ENCODE measurements at regions not wholly inside any gene's neighbourhood (a gene's known extent, or its start where the extent isn't known, plus 50 kb on each side); places are given as distances from the start of the nearest gene placed in this dataset.

DNA sequence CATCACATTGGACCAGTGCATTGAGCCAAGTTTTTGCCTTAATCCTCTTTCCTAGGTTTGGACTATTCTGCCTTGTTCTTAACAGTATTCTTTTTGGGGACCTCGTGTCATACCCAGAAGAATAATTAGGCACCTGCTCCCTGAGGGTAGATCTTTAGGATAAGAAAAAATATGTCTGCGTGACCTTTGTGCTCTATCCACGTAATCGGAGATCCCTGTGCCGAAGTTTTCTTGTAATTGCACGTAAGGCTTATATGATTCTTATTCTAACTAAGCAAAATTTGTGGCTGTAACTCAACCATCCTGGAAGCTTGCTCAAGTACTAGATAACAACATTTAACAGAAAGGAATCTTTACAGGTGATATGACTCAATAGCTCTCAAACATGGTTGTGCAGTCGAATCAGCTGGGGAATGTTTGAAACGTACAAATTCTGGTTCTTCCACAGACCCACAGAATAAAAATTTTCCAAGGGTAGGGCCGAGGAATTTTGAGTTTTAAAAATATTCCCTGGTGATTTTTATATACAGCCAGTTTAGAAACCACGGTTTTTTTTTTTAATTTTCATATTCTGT is 344.3 kb downstream of the GBA3 start:
- Histone ChIP-seq H3K4me1 (no peaks in the 10 kb centered on the region), H3K27me3 (no peaks in the 10 kb centered on the region), H3K4me3 (no peak overlapping the region), H3K36me3 (no peaks in the 10 kb centered on the region), H3K9me3 (no peaks in the 10 kb centered on the region), H3K27ac (no peak overlapping the region)
- TF ChIP-seq, protein P1, sequence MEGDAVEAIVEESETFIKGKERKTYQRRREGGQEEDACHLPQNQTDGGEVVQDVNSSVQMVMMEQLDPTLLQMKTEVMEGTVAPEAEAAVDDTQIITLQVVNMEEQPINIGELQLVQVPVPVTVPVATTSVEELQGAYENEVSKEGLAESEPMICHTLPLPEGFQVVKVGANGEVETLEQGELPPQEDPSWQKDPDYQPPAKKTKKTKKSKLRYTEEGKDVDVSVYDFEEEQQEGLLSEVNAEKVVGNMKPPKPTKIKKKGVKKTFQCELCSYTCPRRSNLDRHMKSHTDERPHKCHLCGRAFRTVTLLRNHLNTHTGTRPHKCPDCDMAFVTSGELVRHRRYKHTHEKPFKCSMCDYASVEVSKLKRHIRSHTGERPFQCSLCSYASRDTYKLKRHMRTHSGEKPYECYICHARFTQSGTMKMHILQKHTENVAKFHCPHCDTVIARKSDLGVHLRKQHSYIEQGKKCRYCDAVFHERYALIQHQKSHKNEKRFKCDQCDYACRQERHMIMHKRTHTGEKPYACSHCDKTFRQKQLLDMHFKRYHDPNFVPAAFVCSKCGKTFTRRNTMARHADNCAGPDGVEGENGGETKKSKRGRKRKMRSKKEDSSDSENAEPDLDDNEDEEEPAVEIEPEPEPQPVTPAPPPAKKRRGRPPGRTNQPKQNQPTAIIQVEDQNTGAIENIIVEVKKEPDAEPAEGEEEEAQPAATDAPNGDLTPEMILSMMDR (IDR thresholded peaks at IDR 0.05), result no peak
- DNase-seq (ENCODE audit: low spot score in 2 of 2), result no peak
- intact Hi-C loops (cut with DNase I), result no loop called here

DNA sequence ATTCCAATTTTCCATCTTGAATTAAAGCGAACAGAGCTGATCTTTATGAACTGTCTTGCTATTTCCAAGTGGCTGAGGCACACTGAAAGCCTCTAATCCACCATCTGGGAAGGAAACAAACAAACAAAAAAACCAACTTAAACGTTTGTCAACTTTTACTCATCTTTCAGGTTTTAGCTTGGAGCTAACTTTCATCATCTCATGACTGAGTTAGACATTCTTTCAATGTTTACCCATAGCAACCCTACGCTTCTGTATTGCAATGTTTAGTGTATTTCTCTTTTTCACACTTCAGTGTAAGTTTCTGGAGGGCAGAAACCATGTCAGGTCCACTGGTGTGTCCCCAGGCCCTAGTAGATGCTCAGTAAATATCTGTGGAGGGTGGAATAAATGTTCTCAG is 343.8 kb downstream of the GBA3 start:
- Histone ChIP-seq H3K4me1 (no peaks in the 10 kb centered on the region), H3K27ac (no peak overlapping the region), H3K36me3 (no peaks in the 10 kb centered on the region), H3K9me3 (no peaks in the 10 kb centered on the region), H3K27me3 (no peaks in the 10 kb centered on the region), H3K4me3 (no peak overlapping the region)
- TF ChIP-seq, protein P1 (IDR thresholded peaks at IDR 0.05), result no peak
- intact Hi-C loops (cut with DNase I), result no loop called here
- DNase-seq (ENCODE audit: low spot score in 2 of 2), result no peak

DNA sequence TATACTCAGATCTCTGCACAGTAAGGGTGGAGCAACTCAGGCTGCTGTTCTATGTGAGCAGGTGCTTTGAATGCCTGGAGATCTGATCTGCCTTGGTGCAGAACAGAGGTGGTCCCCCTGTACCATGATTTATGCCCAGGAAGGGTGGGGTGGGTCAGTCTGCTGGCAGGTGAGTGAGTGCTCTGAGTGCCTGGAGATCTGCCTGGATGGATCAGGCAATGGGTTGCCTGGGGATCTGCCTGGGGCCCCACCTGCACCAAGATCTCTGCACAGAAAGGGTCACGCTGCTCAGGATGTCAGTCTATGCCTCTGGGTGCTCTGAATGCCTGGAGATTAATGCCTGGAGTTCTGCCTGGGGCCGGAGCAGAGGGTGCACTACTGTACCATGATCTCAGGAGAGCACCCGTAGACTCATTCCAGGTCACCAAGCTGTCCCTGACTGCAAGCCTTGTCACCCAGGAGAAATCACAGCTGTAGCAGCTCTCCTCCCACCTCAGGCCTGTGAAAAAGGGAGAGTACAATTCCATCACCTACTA is 342.9 kb downstream of the GBA3 start:
- intact Hi-C loops (cut with DNase I), result no loop called here
- Histone ChIP-seq H3K4me1 (no peaks in the 10 kb centered on the region), H3K4me3 (no peak overlapping the region), H3K27me3 (no peaks in the 10 kb centered on the region), H3K9me3 (no peaks in the 10 kb centered on the region), H3K27ac (no peak overlapping the region), H3K36me3 (no peaks in the 10 kb centered on the region)
- no peak for DNase-seq (ENCODE audit: low spot score in 2 of 2)
- TF ChIP-seq, protein P1 (IDR thresholded peaks at IDR 0.05), result no peak

DNA sequence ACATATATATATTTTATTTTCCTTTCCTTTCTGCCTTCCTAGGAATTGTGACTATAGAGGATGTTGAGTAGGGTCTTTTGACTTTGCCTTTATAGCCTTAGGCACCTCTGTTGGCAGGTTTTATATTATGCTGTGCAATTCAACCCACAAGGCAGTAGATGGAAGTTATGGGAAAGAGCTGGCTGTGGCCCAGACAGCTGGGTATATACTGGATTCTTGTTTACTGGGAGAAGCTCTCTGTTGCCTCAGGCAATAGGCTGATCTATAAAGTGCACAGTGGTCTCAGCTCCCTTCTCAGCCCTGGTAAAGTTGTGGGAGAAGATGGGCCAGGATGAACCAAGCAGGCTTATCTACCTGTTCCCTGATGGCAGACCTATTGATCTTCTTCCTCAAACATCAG is 342.0 kb downstream of the GBA3 start:
- Histone ChIP-seq H3K4me1 (no peaks in the 10 kb centered on the region), H3K4me3 (no peak overlapping the region), H3K27me3 (no peaks in the 10 kb centered on the region), H3K36me3 (no peaks in the 10 kb centered on the region), H3K27ac (no peak overlapping the region), H3K9me3 (no peaks in the 10 kb centered on the region)
- intact Hi-C loops (cut with DNase I), result no loop called here
- DNase-seq (ENCODE audit: low spot score in 2 of 2), result no peak
- TF ChIP-seq, protein P1 (IDR thresholded peaks at IDR 0.05), result no peak

DNA sequence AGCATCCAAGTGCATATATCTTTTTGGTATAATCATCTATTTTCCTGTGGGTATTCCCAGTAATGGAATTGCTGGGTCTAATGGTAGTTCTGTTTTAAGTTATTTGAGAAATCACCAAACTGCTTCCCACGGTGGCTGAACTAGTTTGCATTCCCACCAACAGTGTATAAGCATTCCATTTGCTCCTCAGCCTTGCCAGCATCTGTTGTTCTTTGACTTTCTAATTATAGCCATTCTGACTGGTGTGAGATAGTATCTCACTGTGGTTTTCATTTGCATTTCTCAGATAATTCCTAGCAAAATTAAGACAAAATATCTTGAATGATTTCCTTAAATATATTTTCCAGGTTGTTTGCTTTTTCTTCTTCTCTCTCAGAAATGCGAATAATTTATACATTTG is 341.1 kb downstream of the GBA3 start:
- Histone ChIP-seq H3K4me3 (no peak overlapping the region), H3K36me3 (no peaks in the 10 kb centered on the region), H3K27me3 (no peaks in the 10 kb centered on the region), H3K27ac (no peak overlapping the region), H3K4me1 (no peaks in the 10 kb centered on the region), H3K9me3 (no peaks in the 10 kb centered on the region)
- TF ChIP-seq, protein P1 (IDR thresholded peaks at IDR 0.05), result no peak
- no peak for DNase-seq (ENCODE audit: low spot score in 2 of 2)
- intact Hi-C loops (cut with DNase I), result no loop called here

DNA sequence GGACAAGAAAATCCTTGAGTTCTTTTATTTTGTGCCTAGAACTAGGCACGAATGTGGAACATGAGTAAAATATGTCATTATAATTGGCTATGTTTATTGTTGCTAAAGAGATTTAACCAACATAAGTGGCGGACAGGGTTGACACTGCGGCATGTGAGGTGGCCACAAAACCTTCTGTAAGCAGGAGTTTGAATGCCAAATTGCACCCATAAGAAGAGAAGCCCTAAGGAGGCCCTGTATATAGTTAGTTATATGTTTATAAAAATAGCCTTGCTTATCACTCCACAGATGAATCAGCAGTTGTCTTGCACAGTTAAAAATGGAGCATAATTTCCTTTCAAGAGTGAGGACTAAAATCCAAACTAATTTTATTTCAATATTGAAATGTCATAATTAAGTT is 336.1 kb downstream of the GBA3 start:
- Histone ChIP-seq H3K27ac (no peak overlapping the region), H3K9me3 (no peaks in the 10 kb centered on the region), H3K36me3 (no peaks in the 10 kb centered on the region), H3K4me1 (no peaks in the 10 kb centered on the region), H3K4me3 (no peak overlapping the region), H3K27me3 (no peaks in the 10 kb centered on the region)
- no peak for DNase-seq (ENCODE audit: low spot score in 2 of 2)
- intact Hi-C loops (cut with DNase I), result no loop called here
- TF ChIP-seq, protein P1 (IDR thresholded peaks at IDR 0.05), result no peak
